GM12875 (cell line): ENCODE measurements at regions not wholly inside any gene's neighbourhood (a gene's known extent, or its start where the extent isn't known, plus 50 kb on each side); places are given as distances from the start of the nearest gene placed in this dataset.

Experiments used
- H3K4me3 ChIP-seq: one replicate; pipeline ENCODE4 v1.5.1; 2011; ENCODE audit warnings: low read depth, low read length, control low read depth
- TF ChIP-seq, protein P1 (sequence below): IDR thresholded peaks from 2 replicates; pipeline ENCODE4 v1.5.1; 2011; ENCODE audit warnings: low read depth, mild to moderate bottlenecking, control low read depth, inconsistent platforms, low read length, moderate library complexity, borderline replicate concordance; ENCODE audit not compliant: insufficient read depth

- TF ChIP-seq, protein P1, sequence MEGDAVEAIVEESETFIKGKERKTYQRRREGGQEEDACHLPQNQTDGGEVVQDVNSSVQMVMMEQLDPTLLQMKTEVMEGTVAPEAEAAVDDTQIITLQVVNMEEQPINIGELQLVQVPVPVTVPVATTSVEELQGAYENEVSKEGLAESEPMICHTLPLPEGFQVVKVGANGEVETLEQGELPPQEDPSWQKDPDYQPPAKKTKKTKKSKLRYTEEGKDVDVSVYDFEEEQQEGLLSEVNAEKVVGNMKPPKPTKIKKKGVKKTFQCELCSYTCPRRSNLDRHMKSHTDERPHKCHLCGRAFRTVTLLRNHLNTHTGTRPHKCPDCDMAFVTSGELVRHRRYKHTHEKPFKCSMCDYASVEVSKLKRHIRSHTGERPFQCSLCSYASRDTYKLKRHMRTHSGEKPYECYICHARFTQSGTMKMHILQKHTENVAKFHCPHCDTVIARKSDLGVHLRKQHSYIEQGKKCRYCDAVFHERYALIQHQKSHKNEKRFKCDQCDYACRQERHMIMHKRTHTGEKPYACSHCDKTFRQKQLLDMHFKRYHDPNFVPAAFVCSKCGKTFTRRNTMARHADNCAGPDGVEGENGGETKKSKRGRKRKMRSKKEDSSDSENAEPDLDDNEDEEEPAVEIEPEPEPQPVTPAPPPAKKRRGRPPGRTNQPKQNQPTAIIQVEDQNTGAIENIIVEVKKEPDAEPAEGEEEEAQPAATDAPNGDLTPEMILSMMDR: no peak
- no peak overlapping the region for H3K4me3 ChIP-seq
These were observed 110.8 kb downstream of the CDC7 start for GRCh38 chr1:91611483-91611917.

GRCh38 chr1:91613595-91613994, 112.9 kb downstream of the CDC7 start:
- TF ChIP-seq, protein P1: no peak
- H3K4me3 ChIP-seq: no peak overlapping the region

DNA sequence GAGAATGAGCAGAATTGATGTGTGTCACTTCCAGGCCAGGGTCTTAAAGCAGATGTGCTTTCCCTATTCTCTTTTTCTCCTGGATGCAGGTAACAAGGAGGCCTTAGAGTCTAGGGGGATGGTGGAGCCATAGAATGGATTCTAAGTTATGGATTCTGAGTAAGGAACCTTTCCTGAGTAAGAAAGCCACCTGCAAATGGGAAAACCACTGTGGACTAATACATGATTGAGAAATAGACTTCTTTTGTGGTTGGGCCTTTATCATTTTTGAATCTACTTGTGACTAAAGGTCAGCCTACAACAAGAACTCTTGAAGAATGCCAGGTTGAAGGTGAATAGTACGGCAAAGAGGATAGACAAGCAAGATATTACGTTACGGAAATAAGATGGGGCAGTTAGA, 116.1 kb downstream of the CDC7 start:
- H3K4me3 ChIP-seq: no peak overlapping the region
- TF ChIP-seq, protein P1: no peak

GRCh38 chr1:91617285-91617765, 116.7 kb downstream of the CDC7 start:
- TF ChIP-seq, protein P1: peak; percentile 34; the same call in 1 of the 2 replicates
- no peak overlapping the region for H3K4me3 ChIP-seq

GRCh38 chr1:91619881-91620280, 119.2 kb downstream of the CDC7 start:
- no peak overlapping the region for H3K4me3 ChIP-seq
- TF ChIP-seq, protein P1: no peak

- no peak overlapping the region for H3K4me3 ChIP-seq
- TF ChIP-seq, protein P1: no peak
These were observed 120.7 kb downstream of the CDC7 start for GRCh38 chr1:91621360-91621759.

DNA sequence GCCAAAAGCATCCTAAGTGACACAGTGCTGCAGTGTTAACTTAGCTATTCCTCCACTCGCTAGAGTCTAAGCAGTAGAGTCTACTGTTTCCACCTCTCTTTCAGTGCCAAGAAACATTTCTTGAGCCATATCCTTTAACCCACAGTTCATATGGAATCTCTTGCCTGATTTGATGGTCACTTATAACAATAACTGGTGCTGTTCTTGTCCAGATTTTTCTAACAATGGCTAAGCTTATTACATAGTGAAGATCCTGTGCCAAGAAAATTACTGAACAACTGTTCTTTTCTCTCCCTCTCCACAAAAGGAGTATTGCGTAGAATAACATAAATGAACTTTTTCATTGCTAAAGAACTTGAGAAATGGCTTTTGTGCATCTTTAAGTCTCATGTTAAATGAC, 121.3 kb downstream of the CDC7 start:
- TF ChIP-seq, protein P1: no peak
- no peak overlapping the region for H3K4me3 ChIP-seq
